H54 (cell line): ENCODE measurements at regions not wholly inside any gene's neighbourhood (a gene's known extent, or its start where the extent isn't known, plus 50 kb on each side); places are given as distances from the start of the nearest gene placed in this dataset.
A peak's percentile ranks its signal among the peaks of the same experiment; 100 is the strongest.

ENCODE experiments used
- DNase-seq: peaks from one replicate; pipeline ENCODE4 v3.0.0; 2011; ENCODE audit warnings: low spot score, mixed read lengths; ENCODE audit not compliant: insufficient read length
- FAIRE-seq: peaks from 3 replicates; lab custom pipeline; 2011; peaks lifted over from hg19 to GRCh38; lab: Jason Lieb, UNC
- POLR2A ChIP-seq: IDR thresholded peaks from 2 replicates; pipeline ENCODE4 v1.6.1; 2011; ENCODE audit warnings: low read depth, mild to moderate bottlenecking, low read length

- TF ChIP-seq POLR2A = no peak
- FAIRE-seq = no peak
Observed at GRCh38 chr2:238726670-238727584, 121.0 kb upstream of the TWIST2 start.

GRCh38 chr2:238727585-238728329 lies 120.1 kb upstream of the TWIST2 start:
- DNase-seq (no peak), FAIRE-seq (no peak)
- no peak for TF ChIP-seq POLR2A

More at GRCh38 chr2:238726670-238727584, 121.0 kb upstream of the TWIST2 start:
- DNase-seq = no peak

DNA sequence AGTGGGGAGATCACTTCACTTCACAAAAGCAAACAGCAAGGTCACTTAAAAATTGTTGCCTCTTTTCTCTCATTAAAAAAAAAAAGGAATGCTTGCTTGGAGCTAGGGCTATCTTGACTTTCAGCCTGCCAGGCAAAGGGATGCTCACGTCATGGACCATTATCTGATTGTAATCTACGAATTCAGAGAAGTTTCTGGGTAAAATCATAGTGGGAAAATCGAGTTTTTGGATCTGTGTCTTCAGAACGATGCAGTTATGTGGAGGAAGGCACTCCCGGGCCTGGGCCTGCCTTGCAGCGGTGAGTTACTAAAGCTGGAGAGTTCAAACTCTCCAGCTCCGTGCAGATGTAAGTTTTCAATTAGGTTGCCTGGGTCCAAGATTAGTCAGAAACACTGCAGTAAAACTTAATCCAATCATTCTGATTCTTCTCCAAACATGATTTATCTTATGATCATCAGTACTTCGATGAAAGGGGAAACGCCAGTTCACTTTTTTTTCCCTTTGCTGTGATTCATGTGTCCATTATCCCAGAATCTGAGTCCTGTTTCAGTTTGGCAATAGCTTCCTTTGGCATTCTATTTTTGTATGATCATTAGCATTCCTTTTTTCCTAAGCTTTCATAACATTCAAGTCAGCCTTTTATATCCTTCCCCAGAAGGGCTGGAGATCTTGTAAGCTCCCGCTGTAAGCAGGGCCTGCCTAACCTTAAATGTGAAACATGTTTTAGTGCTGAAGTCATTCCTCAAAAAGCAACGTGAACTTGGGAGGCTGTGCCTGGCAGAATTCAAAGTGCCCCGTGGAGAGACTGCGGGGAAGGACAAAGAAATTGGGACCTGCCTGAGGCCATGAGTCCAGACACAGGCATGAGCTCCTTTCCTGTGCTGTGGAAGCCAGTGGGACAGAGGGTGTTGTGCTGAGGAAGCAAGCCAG lies 119.3 kb upstream of the TWIST2 start:
- FAIRE-seq (peak; percentile 33), DNase-seq (peak; percentile 27)
- TF ChIP-seq POLR2A = no peak

DNA sequence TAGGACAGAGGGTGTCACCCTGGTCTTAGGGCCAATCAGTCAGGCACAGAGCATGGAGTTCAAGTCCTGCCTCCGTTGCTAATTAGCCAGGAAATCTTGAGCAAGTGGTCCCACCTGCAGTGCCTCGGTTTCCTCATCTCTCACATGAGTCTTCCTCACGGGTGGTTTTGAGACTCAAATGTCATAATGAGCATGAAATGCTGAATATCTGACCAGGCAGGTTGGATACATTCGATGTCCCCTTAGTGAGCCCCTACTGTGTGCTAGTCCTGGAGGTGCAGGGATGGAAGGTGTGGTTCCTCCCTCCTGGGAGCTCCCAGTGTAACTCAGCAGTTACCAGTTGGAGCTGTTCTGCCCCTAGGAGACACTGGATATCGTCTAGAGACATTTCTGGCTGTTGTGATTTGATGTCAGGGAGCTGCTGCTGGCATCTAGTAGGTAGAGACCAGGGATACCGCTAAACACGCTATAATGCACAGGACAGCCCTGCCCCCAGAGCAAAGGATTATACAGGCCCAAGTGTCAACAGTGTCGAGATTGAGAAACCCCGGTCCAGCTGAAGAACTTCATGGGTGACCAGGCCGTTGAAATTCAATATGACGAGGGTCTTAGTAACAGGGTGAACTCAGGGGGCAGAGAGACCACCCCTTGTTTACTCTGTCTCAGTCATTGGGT lies 118.5 kb upstream of the TWIST2 start:
- DNase-seq (no peak), FAIRE-seq (no peak)
- TF ChIP-seq POLR2A = no peak

- DNase-seq = no peak
- TF ChIP-seq POLR2A = no peak
- FAIRE-seq = no peak
Observed at GRCh38 chr2:238730001-238730669, 117.8 kb upstream of the TWIST2 start.

GRCh38 chr2:238730881-238731280 lies 117.0 kb upstream of the TWIST2 start:
- DNase-seq = no peak
- no peak for FAIRE-seq
- TF ChIP-seq POLR2A = no peak

- no peak for TF ChIP-seq POLR2A
Observed at GRCh38 chr2:238731961-238732360, 115.9 kb upstream of the TWIST2 start.

GRCh38 chr2:238738917-238739316 lies 109.0 kb upstream of the TWIST2 start:
- no peak for FAIRE-seq
- DNase-seq = no peak
- TF ChIP-seq POLR2A = no peak

More at GRCh38 chr2:238731961-238732360, 115.9 kb upstream of the TWIST2 start:
- FAIRE-seq (no peak), DNase-seq (no peak)

- DNase-seq (no peak), FAIRE-seq (no peak)
- no peak for TF ChIP-seq POLR2A
Observed at GRCh38 chr2:238739668-238740067, 108.2 kb upstream of the TWIST2 start.

DNA sequence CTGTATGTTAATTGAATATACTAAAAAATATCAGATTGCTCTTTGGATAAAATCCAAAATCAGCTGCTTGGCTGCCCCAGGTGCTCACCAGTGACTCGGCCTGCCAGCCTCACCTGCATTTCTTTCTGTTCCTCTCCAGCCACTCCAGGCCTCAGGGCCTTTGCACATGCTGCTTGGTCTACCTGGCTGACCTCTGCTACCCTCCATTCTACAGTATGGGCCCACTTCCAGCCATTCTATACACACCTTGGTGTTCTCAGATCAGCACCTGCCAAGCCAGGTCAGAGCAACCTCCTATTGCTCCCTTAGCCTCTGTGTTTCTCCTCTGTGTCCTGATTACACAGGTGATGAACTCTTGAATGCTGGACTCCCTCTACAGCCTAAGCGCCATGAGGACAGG lies 106.6 kb upstream of the TWIST2 start:
- no peak for TF ChIP-seq POLR2A
- FAIRE-seq (no peak), DNase-seq (no peak)

- TF ChIP-seq POLR2A = no peak
- FAIRE-seq (no peak), DNase-seq (no peak)
Observed at GRCh38 chr2:238742066-238742465, 105.8 kb upstream of the TWIST2 start.

GRCh38 chr2:238742664-238743063 lies 105.2 kb upstream of the TWIST2 start:
- no peak for TF ChIP-seq POLR2A
- no peak for DNase-seq
- FAIRE-seq = no peak
